ENCODE measurements at regions not wholly inside any gene's neighbourhood (a gene's known extent, or its start where the extent isn't known, plus 50 kb on each side); places are given as distances from the start of the nearest gene placed in this dataset.
"Not testable (repeated sequence)": the region's sequence is repeated elsewhere in the genome, so short reads cannot be mapped to it uniquely, and the experiment has no call there.

GRCh38 chr2:92072461-92073035, 2798.7 kb upstream of the TEKT4 start:
- DNase-seq (ENCODE audit: low spot score) = peak; percentile 0

GRCh38 chr2:92073036-92073814, 2798.0 kb upstream of the TEKT4 start:
- DNase-seq (ENCODE audit: low spot score) = no peak

GRCh38 chr2:92073815-92074548, 2797.2 kb upstream of the TEKT4 start:
- DNase-seq (ENCODE audit: low spot score) = peak; percentile 0

GRCh38 chr2:92074549-92074898, 2796.7 kb upstream of the TEKT4 start:
- DNase-seq (ENCODE audit: low spot score) = no peak

GRCh38 chr2:92075363-92075762, 2795.9 kb upstream of the TEKT4 start:
- not testable (repeated sequence) for DNase-seq (ENCODE audit: low spot score)

Data from iPS-NIHi11 (cell line).